ENCODE measurements at regions not wholly inside any gene's neighbourhood (a gene's known extent, or its start where the extent isn't known, plus 50 kb on each side); places are given as distances from the start of the nearest gene placed in this dataset.
"Not testable (repeated sequence)": the region's sequence is repeated elsewhere in the genome, so short reads cannot be mapped to it uniquely, and the experiment has no call there.

DNA sequence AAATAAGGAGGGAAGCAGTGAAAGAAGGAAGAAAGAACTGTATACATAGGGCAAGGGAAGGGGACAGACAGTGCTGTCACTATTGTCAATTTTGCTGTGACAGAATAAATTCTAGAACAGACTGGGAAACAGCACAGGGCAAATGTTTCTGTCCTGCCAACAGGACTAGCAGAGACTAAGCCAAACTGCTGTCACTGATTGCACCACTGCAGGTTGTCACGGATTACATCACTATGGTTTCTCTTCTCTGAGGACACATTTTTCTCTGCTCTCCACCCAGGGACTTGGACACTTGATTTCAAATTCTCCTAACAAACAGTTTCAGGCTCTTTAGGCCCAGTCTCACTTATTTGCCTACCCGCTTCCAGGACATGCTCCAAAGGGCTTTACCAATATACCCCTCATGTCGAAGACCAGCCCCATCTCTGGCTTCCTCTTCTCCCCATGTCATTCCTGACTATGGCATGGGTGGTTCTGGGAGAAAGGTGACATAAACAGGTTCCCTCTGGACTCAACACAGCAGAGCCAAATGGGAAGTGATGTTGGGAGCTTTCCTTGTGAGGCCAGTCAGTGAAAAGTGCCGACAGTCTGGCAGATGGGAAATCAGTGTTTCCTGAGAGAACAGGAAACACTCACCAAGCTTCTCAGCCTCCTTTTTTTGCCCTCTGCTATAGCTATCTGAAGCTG, 70.2 kb upstream of the ST3GAL6 start:
- no peak overlapping the region for H3K4me3 Mint-ChIP-seq
- no peak for ATAC-seq
- H3K36me3 Mint-ChIP-seq: no peaks in the 10 kb centered on the region
- H3K27ac Mint-ChIP-seq: no peak overlapping the region
- H3K4me1 Mint-ChIP-seq: no peaks in the 10 kb centered on the region
- no peaks in the 10 kb centered on the region for H3K9me3 Mint-ChIP-seq
- no peaks in the 10 kb centered on the region for H3K27me3 Mint-ChIP-seq

DNA sequence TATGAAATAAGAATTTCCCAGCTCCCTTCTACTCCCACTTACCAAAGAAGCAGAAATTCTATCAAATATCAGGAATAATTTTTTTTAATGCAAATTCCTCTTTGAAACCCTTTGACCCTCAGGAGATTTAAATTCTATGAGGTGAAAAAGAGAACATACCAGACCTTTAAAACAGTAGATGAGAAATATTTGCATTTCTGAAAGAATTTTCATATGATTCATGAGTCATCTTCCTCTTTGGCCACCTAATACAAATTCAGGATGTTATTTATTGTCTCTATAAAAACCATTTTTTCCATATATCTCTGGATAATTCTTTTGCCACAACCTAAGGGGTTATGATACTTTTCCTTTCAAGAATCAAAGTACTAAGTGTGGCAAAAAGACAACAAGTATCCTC, 67.3 kb upstream of the ST3GAL6 start:
- no peaks in the 10 kb centered on the region for H3K27me3 Mint-ChIP-seq
- H3K4me1 Mint-ChIP-seq: no peaks in the 10 kb centered on the region

DNA sequence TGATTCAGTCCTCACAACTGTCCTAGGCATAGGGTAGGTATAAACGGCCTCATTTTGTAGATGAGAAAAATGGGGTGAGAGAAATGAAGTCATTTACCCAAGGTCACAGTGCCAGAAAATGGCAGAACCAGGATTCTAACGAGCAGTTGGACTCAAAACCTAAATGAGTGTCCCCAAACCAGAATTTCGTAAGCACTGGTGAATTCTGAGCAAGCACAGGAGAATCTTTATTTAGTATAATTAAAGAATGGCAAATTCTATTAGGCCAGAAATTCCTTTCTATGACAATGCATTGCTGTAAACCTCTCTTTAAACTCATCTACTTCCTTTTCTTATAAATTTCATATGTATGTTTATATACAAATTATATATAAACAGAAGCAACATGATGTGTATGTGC, 66.8 kb upstream of the ST3GAL6 start:
- H3K36me3 Mint-ChIP-seq, ATAC-seq, H3K4me3 Mint-ChIP-seq, H3K27ac Mint-ChIP-seq, H3K27me3 Mint-ChIP-seq, H3K4me1 Mint-ChIP-seq, H3K9me3 Mint-ChIP-seq: not testable (repeated sequence)

More for the DNA sequence above, 67.3 kb upstream of the ST3GAL6 start:
- Mint-ChIP-seq H3K4me3 (no peak overlapping the region), H3K27ac (no peak overlapping the region), H3K9me3 (no peaks in the 10 kb centered on the region), H3K36me3 (no peaks in the 10 kb centered on the region)
- ATAC-seq: no peak

DNA sequence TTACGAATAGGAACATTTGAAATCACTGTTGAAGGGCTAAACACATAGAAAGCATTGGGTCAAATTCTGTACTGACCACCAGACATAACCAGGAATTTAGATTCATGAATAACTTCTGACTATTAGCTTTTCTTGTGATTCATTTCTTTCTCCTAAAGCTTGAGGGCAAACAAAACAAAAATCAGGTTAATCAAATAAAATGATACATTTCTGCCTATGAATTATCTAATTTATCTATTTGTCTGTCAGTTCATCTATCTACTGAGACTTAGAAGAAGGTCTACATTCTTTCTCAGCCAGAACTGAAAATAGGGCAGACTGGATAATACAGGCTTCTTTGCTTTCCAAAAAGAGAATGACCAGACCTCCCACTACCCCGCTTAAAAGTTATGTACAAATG, 65.9 kb upstream of the ST3GAL6 start:
- no peak for ATAC-seq
- H3K4me3 Mint-ChIP-seq: no peak overlapping the region
- H3K27ac Mint-ChIP-seq: no peak overlapping the region
- H3K36me3 Mint-ChIP-seq: no peaks in the 10 kb centered on the region
- no peaks in the 10 kb centered on the region for H3K27me3 Mint-ChIP-seq
- H3K4me1 Mint-ChIP-seq: no peaks in the 10 kb centered on the region
- no peaks in the 10 kb centered on the region for H3K9me3 Mint-ChIP-seq

DNA sequence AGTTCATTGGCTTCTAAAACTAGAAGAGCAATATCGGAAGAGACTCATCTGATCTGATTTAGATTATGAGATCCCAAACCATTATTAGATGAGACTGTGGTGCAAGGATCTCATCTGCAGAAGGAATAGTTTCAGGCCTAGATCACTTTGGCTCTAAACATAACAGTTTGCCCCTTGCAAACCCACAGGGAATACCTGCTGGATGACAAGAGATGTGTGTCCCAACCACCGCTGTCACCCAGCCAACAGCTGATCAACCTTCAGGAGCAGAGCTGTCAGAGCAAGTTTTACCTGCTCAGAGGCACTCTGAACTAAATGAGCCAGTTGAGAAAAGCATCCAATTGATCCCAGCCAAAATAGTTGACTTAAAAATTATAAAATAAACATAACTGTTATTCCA, 64.0 kb upstream of the ST3GAL6 start:
- H3K27ac Mint-ChIP-seq: no peak overlapping the region
- H3K27me3 Mint-ChIP-seq: no peaks in the 10 kb centered on the region
- no peaks in the 10 kb centered on the region for H3K9me3 Mint-ChIP-seq
- no peaks in the 10 kb centered on the region for H3K4me1 Mint-ChIP-seq
- H3K36me3 Mint-ChIP-seq: no peaks in the 10 kb centered on the region
- no peak overlapping the region for H3K4me3 Mint-ChIP-seq
- no peak for ATAC-seq

DNA sequence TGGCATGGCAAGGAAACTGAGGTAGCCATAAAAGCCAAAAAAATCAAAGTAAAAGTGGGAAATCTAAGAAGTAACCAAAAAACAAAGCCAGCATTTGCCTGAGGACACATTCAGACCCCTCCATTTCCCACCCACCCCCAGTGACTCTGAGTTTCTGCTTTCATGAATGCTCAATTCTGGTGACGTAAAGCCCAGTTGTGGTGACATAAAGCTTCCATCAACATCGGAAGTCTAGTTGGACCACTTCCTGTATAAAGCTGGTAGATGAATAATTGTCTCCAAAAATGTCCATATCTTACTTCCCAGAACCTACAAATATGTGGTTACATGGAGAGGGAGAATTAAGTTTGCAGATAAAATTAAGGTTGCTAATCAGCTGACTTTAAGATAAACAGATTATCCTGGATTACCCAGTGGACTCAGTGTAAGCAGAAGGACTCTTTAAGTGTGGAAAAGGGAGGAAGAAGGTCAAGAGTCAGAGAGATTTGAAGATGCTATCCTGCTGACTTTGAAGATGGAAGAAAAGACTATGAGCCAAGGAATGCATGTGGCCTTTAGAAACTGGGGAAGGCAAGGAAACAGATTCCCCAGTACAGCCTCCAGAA, 62.0 kb upstream of the ST3GAL6 start:
- H3K9me3 Mint-ChIP-seq: no peaks in the 10 kb centered on the region
- no peak overlapping the region for H3K4me3 Mint-ChIP-seq
- no peak for ATAC-seq
- no peaks in the 10 kb centered on the region for H3K36me3 Mint-ChIP-seq
- H3K27me3 Mint-ChIP-seq: peaks cover 11% of the 10 kb centered on the region
- H3K27ac Mint-ChIP-seq: no peak overlapping the region
- no peaks in the 10 kb centered on the region for H3K4me1 Mint-ChIP-seq

DNA sequence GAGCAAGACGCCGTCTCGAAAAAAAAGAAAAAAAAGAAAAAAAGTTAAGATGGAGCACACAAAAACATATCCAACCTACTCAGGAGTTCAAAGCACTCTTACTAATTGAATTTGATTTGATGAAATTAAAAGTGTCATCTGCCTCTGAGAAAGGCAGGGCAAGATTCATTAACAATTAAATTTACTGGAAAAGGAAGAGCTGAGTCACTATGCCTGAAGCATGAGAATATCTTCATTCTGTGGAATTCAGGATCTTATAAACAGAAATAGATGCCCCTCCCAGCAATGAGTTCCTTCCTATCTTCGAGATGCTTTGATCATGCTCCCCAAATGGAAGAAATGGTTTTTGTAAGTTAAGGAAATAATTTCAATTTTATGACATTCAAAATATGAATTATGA, 61.0 kb upstream of the ST3GAL6 start:
- Mint-ChIP-seq H3K27me3 (peaks cover 11% of the 10 kb centered on the region), H3K4me1 (no peaks in the 10 kb centered on the region), H3K27ac (no peak overlapping the region), H3K36me3 (no peaks in the 10 kb centered on the region), H3K4me3 (no peak overlapping the region), H3K9me3 (no peaks in the 10 kb centered on the region)
- no peak for ATAC-seq

DNA sequence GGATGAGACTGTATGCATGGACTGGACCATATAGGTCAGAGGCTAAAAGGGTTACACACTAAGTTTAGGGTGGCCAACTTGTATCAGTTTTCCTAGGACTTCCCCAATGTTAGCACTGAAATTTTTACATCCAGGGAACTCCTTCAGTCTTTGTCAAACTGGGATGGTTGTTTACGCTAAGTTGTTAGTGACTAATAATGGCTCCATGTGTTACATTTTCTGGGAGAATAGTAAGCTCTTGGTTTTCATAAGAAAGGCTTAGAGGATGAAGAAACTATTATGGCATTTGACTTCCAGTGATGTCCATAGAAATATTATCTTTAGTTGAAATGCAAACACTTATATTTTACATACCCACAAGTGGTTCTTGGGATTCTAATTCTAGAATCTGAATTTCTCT, 57.9 kb upstream of the ST3GAL6 start:
- Mint-ChIP-seq H3K4me3 (no peak overlapping the region), H3K27ac (no peak overlapping the region), H3K36me3 (no peaks in the 10 kb centered on the region), H3K4me1 (peaks cover 2% of the 10 kb centered on the region), H3K9me3 (no peaks in the 10 kb centered on the region), H3K27me3 (peaks cover 11% of the 10 kb centered on the region)
- ATAC-seq: no peak

DNA sequence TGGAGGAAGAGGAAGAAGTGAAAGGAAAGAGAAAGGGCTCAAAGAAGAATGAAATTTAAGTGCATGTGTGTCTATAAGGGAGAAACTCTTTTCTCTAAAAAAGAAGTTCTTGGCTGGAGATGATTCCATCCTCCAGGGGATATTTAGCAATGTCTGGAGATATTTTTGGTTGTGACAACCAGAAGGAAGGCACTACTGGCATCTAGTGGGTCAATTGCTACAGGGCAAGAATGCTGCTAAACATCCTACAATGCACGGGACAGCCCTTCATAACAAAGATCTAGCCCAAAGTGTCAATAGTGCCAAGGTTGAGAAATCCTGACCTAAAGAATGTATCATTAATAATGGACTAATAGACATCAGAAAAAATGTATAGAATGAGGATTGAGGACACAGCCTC, 57.4 kb upstream of the ST3GAL6 start:
- Mint-ChIP-seq H3K4me1 (peaks cover 5% of the 10 kb centered on the region), H3K9me3 (no peaks in the 10 kb centered on the region), H3K4me3 (no peak overlapping the region), H3K36me3 (no peaks in the 10 kb centered on the region), H3K27ac (no peak overlapping the region), H3K27me3 (peaks cover 11% of the 10 kb centered on the region)
- ATAC-seq: no peak

DNA sequence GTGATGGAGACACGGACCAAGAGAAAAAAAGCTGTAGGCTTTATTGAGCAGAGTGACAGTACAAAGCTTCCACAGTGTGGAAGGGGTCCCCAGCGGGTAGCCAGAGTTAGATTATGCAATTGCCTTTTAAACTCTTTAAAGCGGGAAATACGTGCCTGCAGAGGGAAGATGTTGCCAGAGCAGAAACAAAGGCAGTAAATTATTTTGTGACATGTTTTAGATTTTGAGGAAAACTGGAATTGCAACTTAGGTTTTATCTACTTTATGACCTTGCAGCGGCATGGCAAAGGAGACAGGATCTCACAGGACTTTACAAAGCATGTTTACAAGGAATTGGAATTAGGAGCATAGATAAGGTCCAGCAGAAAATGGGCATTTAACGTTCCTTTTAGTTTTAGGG, 54.5 kb upstream of the ST3GAL6 start:
- not testable (repeated sequence) for H3K36me3 Mint-ChIP-seq, H3K9me3 Mint-ChIP-seq, H3K4me3 Mint-ChIP-seq, H3K27ac Mint-ChIP-seq, ATAC-seq, H3K4me1 Mint-ChIP-seq
- H3K27me3 Mint-ChIP-seq: peaks cover 11% of the 10 kb centered on the region

DNA sequence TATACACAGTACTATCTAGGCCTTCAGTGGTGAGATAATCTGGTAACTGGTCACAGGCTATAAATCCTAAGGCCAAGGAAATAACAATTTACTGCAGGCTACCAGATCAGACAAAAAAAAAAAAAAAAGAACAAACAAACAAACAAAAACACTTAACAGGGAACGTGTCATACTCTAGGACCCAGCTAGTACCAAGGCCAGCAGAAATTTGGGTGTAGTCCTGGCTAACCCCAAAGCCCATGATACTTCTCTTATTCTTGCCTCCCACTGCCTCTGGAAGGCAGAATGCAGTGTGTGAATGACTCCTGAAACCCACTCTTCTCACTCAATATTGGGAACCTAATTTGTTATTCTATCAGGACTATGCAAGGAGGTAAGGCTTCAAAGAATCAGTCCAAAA, 53.7 kb upstream of the ST3GAL6 start:
- Mint-ChIP-seq H3K4me1 (peaks cover 5% of the 10 kb centered on the region), H3K36me3 (no peaks in the 10 kb centered on the region), H3K27ac (no peak overlapping the region), H3K4me3 (no peak overlapping the region), H3K27me3 (peaks cover 11% of the 10 kb centered on the region), H3K9me3 (no peaks in the 10 kb centered on the region)
- ATAC-seq: no peak

DNA sequence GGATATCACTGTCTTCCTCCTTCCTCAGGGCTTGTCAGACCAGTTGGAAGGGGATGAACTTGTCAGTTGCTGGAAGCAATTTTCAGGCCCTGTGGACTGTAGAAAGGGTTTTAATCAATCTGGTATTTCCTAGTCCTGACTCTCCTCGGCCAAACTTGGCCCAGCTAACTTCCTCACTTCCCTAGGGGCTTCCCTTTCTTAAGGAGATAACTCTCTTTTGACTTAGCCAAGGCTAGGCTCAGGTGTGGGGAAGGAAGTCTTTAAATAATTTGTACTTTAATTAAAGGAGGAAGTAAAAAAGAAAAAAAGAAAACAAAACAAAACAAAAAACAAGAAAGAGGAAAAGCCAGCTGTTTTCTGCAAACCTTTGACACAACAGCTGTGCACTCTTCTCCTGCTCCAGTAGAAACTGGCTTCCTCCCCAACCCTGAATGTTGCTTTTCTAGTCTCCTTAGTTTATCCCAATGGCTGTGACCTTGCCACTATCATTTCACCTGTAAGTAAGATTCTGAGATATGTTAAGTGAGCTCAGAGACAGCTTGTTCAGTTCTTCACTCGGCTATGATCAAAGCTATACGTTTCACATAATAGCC, 53.0 kb upstream of the ST3GAL6 start:
- ATAC-seq: no peak
- Mint-ChIP-seq H3K36me3 (no peaks in the 10 kb centered on the region), H3K27ac (no peak overlapping the region), H3K4me3 (no peak overlapping the region), H3K4me1 (peaks cover 5% of the 10 kb centered on the region), H3K9me3 (no peaks in the 10 kb centered on the region), H3K27me3 (peaks cover 7% of the 10 kb centered on the region)

DNA sequence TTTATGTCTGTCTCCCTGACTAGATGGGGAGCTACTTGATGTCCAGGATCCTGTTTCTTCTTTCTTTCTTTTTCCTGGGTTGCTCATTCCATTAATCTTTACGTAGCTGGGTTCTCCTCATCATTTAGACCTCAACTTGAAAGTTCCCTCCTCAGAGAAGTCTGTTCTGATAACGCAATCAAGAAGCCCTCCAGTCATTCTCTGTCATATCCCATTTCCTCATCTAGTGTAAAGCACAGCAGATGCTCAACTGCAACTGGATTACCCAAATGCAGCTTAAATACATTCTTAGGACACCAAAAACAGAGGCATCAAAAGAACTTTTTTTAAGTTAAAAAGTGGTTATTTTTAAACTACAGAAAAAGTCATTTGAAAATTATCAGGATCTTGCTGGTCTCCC, 51.7 kb upstream of the ST3GAL6 start:
- Mint-ChIP-seq H3K4me3 (no peak overlapping the region), H3K27ac (no peak overlapping the region), H3K27me3 (no peaks in the 10 kb centered on the region), H3K36me3 (no peaks in the 10 kb centered on the region), H3K4me1 (peaks cover 5% of the 10 kb centered on the region), H3K9me3 (no peaks in the 10 kb centered on the region)
- no peak for ATAC-seq

DNA sequence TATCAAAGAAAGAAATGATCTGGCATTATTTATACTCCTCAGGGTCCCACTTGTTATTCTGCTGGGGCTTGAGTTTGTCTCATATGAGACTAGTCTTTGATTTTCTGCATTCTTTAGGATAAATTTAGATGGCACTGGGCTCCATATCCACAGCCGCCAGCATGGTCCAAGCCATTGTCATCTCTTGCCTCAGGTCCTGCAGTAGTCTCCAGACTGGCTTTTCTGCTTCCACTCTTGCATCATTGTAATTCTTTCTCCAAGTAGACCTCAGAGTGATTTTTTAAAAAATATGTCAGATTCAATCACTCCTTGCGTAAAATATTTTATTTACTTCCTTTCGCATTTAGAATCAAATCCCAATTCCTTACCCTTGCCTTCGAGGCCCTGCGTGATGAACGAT, 50.4 kb upstream of the ST3GAL6 start:
- H3K9me3 Mint-ChIP-seq: peaks cover 3% of the 10 kb centered on the region
- no peak for ATAC-seq
- H3K27ac Mint-ChIP-seq: no peak overlapping the region
- H3K27me3 Mint-ChIP-seq: no peaks in the 10 kb centered on the region
- H3K4me1 Mint-ChIP-seq: peaks cover 5% of the 10 kb centered on the region
- no peaks in the 10 kb centered on the region for H3K36me3 Mint-ChIP-seq
- no peak overlapping the region for H3K4me3 Mint-ChIP-seq

DNA sequence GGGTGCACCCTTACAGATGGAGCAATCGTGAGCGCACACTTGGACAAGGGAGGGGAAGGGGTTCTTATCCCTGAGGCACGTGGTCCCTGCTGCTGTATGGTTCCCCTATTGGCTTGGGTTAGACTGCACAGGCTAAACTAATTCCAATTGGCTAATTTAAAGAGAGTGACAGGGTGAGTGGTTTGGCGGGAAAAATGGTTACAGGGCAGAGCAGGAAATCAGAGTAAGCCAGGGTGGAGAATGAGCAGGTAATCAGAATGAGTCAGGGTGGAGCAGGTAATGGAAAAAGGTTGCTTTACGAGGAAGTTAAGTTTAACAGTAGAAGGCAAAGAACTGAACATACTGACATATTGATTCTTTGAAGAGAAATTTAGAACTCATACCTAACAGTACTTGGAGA, 49.8 kb upstream of the ST3GAL6 start:
- H3K4me3 Mint-ChIP-seq, H3K27me3 Mint-ChIP-seq, H3K4me1 Mint-ChIP-seq, H3K36me3 Mint-ChIP-seq, H3K9me3 Mint-ChIP-seq, H3K27ac Mint-ChIP-seq, ATAC-seq: not testable (repeated sequence)

Data from stimulated activated memory B cell treated with anti-CD40 and anti-IgM and Interleukin-4, amounts not matched to agents 10 μg/mL and 1 μg/mL and 100 μg/mL, for 72 hours (primary cell).